Astrocyte of the hippocampus (primary cell): ENCODE measurements at regions not wholly inside any gene's neighbourhood (a gene's known extent, or its start where the extent isn't known, plus 50 kb on each side); places are given as distances from the start of the nearest gene placed in this dataset.
"Not testable (repeated sequence)": the region's sequence is repeated elsewhere in the genome, so short reads cannot be mapped to it uniquely, and the experiment has no call there.

Source experiments
- DNase-seq: peaks from one replicate; pipeline ENCODE4 v3.0.0; 2011; ENCODE audit warnings: low read depth, low spot score

DNA sequence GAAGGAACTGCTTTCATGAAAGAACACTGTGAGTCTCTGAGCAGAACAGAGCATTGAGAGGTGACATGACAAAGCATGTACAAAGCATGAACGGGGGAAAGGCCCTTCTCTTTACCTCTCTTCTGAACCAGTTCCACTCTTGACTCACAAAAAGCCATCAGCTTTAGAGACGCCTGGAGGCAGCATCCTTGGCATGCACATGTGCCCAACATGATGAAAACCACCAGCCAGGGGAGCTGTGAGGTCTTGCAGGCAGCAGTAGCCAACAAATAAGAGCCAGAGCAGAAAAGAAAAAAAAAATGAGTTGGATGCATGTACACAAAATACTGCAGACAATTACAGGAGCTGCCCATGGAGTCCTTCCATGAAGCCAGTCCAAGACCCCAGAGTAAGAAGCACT lies 95.5 kb upstream of the AGAP1 start:
- no peak for DNase-seq

DNA sequence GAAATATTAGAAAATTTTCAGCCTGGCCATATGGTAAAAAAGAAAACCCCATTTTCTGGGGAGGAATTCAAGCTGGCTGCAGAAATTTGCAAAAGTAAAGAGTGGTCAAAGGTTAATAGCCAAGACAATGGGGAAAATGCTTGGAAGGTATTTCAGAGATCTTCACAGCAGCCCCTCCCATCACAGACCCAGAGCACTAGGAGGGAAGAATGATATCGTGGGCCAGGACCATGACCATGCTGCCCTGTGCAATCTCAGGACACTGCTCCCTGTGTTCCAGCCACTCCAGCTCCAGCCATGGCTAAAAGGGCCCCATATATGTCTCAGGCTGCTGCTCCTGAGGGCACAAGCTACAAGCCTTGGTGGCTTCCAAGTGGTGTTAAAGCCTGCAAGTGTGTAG lies 93.9 kb upstream of the AGAP1 start:
- DNase-seq, result no peak

DNA sequence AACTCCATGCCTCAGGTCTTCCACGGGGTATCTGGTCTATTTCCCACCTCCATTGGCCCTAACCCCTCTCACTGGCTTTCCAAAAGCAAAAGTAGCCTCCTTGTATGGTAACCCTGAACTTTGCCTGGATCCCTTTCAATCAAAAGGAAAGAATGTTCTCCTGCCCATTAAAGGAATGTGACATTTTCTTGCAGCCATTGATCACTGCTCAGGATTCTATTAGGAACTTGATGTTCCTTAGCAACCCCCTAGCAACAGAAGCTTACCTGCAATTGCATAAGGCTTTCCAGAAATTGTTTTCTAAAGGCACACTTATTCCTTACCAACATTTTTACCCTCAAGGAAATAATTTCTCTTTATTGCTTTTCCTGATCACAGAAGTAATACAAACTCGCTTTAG lies 91.4 kb upstream of the AGAP1 start:
- no peak for DNase-seq

DNA sequence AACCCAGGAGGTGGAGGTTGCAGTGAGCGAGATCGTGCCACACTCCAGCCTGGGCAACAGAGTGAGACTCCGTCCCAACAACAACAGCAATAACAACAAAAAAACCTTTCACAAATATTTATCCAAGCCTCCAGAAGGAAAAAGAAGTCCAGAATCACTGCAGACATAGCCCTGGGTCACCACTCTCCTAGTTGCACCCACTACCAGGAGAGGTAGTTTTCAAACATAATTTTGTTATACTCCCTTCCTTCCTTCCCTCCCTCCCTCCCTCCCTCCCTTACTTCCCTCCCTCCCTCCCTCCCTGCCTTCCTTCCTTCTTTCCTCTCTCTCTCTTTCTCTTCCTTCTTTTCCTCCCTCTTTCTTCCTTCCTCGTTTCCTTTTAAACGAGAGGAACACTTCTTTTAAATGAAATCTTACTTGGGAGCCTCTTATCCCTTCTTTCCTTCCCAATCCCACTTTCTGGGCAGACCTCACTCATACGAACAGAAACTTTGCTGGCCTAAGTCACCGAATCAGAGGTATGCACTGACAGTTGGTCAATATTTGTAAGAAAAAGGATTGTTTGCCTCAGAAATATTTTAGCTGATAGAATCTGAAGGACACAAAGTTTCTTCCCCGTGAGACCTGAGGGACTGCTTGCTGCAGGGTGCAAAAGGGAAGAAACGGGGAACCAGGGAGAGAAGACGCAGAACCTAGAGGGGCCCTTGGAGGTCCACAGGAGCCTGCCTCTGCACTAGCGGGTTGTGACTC lies 88.1 kb upstream of the AGAP1 start:
- DNase-seq, result no peak

DNA sequence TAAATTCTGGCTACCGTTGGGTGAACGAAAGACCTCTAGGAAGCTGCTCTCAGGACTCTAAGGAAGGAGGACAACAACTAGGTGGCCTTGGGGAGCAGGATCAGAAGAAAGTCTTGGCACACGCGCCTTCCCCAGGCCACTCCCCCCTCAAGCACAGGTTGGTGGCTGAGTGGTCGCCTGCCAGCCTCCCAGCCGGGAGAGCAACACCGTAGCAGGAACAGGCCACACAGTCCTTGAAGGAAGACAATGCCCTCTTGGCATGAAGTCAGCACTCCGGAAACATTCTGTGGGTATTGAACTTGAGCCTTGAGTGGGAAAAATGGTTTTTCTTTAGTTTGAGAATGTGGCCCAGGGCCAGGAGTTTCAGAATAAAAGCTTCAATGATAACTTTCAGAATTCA lies 87.4 kb upstream of the AGAP1 start:
- DNase-seq, result peak; percentile 46

DNA sequence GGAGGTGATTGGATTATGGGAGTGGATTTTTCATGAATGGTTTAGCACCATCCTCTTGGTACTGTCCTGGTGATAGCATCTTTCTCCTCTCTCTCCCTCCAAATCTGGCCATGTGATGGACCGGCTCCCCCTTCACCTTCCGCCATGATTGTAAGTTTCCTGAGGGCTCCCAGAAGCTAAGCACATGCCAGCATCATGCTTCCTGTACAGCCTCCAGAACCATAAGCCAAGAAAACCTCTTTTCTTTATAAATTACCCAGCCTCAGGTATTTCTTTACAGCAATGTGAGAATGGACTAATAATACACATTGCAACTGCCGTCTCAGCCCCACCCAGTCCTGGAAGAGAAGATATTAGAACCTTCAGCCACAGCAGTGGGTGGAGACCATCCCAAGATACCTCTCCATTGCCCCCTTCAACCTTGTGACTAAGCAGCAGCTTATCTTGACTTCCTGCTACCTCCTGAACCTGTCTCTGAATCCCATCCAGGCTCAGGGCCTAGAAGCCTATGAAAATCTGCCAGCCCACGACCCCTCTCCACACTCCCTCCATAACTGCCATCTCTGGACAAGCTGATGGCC lies 81.8 kb upstream of the AGAP1 start:
- DNase-seq, result no peak

DNA sequence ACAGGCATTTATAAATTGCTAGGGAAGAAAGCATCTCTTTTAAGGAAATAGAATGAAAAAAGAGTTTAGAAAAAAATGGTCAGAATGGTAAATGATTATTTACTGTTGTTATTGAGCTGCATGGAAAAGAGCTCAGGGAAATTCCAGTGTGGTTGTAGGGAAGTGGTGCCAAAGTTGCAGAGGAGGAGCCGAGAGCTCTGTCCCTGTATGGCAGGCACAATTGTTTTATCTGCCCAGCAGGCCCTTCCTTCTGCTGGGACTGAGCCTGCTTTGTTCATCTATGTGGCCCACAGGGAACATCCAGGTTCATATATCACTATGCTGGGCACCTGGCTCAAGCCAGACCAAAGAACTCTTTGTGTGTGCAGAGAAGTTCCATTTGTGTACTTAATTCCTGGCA lies 80.8 kb upstream of the AGAP1 start:
- no peak for DNase-seq

DNA sequence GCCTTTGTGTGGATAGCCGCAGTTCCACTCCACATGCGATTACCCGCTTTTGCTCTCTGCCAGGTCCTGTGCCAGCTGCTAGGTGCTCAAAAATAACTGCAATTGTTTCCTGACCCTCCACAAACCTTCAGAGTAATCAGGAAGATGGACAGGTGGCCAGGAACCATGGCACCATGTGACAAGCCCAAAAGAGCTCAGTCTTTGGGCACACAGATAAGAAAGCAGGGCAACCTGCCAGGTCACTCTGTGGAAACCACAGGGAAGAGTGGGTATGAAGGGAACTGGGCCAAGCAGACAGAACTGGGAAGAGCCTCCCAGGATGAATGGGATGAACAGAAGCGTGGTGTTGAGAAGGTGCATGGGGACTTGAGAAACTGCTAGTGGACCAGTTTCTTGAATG lies 79.4 kb upstream of the AGAP1 start:
- no peak for DNase-seq

DNA sequence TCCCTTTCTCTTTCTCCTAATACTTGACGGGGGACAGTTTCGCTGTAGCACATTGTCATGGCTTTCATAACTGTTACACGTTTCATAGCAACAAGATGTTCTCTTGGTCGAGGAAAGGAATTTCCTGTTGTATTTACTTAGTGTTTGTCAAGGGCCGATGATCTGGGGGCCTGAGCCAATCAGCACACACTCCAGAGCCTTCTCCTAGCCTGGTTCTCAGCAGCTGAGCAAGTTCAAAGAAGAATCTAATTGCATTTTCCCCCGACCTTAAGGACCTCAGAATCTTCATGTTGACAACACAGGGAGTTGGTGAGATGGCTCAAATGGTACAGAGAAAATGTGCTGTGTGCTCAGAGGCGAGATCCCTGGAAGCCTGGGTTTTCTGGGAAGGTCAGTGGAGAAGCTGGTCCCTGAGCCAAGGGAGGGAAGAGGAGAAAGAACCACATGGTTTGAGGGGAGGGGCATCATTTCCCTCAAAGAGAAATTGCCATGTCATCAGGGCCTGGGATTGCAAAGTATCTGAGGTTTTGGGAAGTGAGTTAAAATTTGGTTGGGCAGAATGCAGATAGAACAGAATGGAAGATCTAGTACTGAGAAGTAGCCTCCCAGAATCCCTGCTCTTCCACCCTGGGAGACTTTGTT lies 76.9 kb upstream of the AGAP1 start:
- peak; percentile 39 for DNase-seq

DNA sequence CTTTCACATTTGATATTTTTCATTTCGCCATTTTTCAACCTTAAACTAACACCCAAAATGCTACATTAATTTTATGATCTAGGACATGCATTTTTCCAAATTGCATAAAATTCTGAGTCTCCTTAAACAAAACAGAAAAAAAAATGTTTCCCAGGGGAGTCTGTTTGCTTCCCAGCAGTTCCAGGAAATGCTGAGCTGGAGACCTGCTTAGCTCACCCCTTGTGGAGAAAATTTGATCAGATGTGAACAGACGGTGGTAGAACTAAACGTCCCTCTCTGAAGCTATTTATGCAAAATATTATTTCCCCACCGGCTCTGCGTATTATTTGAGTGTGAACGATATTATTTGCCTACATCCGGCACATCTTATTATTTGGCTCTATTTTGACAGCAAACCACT lies 74.9 kb upstream of the AGAP1 start:
- DNase-seq, result no peak

DNA sequence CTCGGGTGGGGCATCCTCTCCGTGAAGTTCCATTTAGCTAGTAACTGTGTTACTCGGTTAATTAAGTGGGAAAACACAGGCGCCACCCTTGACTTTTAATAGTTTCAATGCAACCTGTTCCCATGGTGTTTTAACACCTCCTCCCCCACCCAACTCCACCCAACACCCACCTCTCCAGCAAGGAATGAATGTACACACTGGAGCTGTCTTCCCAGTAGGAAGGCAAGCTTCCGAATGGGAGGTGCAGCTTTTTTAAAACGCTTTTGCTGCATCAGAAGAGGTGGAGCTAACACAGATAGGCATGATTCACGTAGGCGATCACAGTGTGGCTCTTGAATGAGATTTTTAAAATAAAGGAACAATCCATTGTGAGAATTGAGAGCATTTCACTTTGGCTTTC lies 73.8 kb upstream of the AGAP1 start:
- no peak for DNase-seq

DNA sequence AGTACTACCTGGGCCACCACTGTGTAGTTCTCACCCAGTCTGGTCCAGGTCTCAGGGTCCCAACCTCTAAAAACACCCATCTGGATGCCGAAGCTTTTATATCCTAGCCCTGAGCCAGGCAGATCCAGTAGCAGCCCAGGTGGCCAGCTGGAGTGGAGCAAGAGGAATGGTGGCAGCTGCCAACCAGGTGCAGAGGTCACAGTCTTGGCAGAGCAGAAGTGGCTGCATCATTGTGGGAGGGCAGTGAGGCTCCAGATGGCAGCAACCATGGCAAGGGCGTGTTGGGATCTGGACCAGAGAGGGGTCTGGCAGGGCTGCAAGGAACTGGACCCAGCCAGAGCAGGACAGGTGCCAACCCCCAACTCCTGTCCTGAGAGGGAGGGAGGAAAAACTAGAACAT lies 72.2 kb upstream of the AGAP1 start:
- DNase-seq, result no peak

DNA sequence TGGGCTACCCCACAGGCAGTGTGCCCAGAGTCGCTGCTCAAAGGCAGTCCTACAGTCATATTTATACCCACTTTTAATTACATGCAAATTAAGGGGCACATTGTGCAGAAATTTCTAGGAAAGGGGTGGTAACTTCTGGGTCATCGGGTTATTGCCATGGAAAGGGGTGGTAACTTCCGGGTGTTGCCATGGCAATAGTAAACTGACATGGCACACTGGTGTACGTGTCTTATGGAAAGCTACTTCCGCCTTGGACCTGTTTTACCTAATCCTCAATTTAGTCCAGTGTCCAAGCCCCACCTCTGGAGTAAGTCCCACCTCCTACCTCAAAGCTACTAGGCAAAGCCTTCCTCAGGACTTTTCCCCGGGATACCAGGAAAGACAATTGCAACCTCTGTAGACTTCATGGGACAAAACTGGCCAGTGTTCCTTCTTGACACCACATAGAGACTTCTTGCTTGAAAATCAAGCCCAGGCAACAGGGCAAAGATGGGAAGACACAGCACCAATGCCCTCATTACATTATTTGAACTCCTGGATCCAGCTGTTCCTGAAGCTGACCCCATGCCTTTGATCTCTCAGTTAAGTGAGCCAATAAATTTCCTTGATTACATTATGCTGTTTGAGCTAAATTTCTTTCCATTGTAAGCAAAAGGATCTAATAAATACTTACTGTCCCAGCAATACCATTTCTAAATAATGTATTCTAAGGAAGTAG lies 63.3 kb upstream of the AGAP1 start:
- DNase-seq, result no peak

DNA sequence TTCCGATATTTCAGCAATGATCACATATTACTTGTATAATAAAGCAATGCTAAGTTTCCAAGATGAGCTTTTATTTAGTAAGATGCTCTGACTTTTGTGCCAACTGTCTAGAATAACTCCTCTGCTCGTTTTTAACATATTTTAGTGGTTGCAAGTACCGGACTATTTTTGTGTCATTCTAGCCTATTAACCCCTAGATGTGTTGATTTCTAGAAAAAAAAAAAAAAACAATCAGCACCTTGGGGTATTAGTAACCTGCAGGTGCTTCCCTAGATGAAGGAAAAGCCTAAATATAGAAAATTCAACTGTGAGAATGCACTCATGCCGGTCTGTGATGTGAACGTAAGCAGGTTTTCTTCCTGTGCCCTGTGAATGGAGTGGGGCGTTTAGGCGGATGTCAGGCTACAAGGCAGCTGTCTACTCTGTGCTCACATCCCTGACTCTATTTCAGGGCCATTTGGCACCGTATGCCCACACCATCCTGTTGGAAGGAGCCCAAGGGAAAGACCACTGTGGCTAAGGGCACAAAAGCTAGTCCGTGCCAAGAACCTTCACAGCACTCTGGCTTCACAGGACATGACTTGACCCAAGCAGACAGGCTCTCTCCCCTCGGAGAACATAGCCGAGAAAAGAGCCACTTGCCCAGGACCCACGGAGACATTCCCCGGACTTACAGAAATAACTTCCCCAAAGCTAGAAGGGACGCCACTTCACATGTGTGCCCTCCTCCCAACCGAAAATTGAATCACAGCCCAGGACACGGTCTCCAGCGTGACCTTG lies 60.9 kb upstream of the AGAP1 start:
- DNase-seq, result no peak

DNA sequence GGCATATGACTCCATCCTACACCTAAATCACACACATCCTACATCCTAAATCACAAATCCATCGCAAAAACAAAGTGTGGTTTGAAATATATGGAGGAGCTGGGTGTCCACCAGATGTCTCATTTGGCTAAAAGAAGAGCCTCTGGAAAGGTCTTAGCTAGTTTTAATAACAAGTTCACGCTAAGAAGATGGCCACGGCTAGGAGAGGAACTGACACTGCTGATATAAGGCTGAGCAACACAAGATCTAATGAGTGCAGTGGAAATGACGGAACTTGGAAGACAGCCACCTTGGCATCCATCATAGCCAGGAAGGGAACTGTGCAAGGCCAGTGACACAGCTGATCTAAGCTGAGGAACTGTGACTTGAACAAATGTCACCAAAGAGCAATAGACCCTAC lies 60.0 kb upstream of the AGAP1 start:
- DNase-seq, result peak; percentile 32

DNA sequence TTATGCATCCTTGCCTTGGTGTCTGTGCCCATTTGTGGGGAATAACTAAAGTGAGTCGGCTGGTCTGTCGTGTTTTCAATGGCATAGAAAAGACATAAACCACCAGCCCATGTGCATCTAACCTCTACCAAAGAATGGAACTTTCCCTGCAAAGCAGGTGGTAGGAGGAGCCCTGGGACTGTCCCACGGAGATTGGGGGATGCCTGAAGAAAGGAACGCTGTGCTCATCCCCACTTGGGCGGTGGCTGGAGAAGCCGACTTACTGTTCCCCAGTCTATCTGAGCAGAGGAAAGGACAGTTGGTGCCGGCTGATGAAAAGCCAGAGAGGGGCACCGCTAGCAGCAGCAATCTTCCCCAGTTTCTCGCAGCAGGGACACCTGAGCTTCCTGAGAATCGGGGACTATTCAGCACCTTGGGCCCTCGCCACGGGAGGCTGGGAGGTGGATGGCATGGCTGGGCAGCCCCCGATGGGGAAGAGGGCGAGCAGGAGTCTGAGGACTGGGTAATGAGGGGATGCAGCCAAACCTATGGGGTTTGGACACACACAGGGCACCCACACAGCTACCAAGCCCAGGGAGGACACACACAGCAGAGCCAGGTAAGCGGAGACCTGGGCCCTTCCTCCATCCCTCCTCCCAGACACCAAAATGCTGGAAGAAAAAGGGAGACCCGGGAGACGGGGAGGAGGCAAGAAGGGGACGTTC lies 53.7 kb upstream of the AGAP1 start:
- DNase-seq, result no peak

DNA sequence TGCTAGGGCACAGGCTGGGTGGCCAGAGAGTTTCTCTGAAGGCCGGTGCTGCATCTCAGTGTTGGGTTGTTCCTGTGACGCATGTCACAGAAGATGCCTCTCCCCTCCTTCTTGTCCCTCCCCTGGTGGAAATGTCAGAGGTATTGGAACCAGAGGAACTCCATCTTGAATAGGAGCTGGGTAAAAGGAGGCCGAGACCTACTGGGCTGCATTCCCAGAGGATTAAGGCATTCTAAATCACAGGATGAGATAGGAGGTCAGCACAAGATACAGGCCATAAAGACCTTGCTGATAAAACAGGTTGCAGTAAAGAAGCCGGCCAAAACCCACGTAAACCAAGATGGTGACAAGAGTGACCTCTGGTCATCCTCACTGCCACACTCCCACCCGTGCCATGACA lies 50.3 kb upstream of the AGAP1 start:
- not testable (repeated sequence) for DNase-seq
